ENCODE measurements at regions not wholly inside any gene's neighbourhood (a gene's known extent, or its start where the extent isn't known, plus 50 kb on each side); places are given as distances from the start of the nearest gene placed in this dataset.

- no peaks in the 10 kb centered on the region for H3K9me3 Mint-ChIP-seq (ENCODE audit: unreplicated experiment)
- H3K27ac Mint-ChIP-seq (ENCODE audit: unreplicated experiment), result no peak overlapping the region
Observed at GRCh38 chr6:15074806-15075205, 171.1 kb upstream of the JARID2 start.

GRCh38 chr6:15076565-15076964 is 169.3 kb upstream of the JARID2 start:
- H3K9me3 Mint-ChIP-seq (ENCODE audit: unreplicated experiment), result no peaks in the 10 kb centered on the region
- H3K27ac Mint-ChIP-seq (ENCODE audit: unreplicated experiment), result no peak overlapping the region
- no peak for DNase-seq (ENCODE audit: extremely low spot score, unreplicated experiment)
- peaks cover 3% of the 10 kb centered on the region for H3K27me3 Mint-ChIP-seq (ENCODE audit: unreplicated experiment)
- TF ChIP-seq CTCF (IDR thresholded peaks at IDR 0.05), result no peak
- H3K4me1 Mint-ChIP-seq (ENCODE audit: unreplicated experiment), result no peaks in the 10 kb centered on the region
- H3K4me3 Mint-ChIP-seq (ENCODE audit: unreplicated experiment), result no peak overlapping the region
- H3K36me3 Mint-ChIP-seq (ENCODE audit: unreplicated experiment), result no peaks in the 10 kb centered on the region

More at GRCh38 chr6:15074806-15075205, 171.1 kb upstream of the JARID2 start:
- no peaks in the 10 kb centered on the region for H3K4me1 Mint-ChIP-seq (ENCODE audit: unreplicated experiment)
- no peak for DNase-seq (ENCODE audit: extremely low spot score, unreplicated experiment)
- H3K36me3 Mint-ChIP-seq (ENCODE audit: unreplicated experiment), result no peaks in the 10 kb centered on the region
- peaks cover 3% of the 10 kb centered on the region for H3K27me3 Mint-ChIP-seq (ENCODE audit: unreplicated experiment)
- TF ChIP-seq CTCF (IDR thresholded peaks at IDR 0.05), result no peak
- no peak overlapping the region for H3K4me3 Mint-ChIP-seq (ENCODE audit: unreplicated experiment)

GRCh38 chr6:15077006-15077405 is 168.9 kb upstream of the JARID2 start:
- DNase-seq (ENCODE audit: extremely low spot score, unreplicated experiment), result no peak
- Mint-ChIP-seq H3K27me3 (ENCODE audit: unreplicated experiment) (peaks cover 3% of the 10 kb centered on the region), H3K4me1 (ENCODE audit: unreplicated experiment) (no peaks in the 10 kb centered on the region), H3K4me3 (ENCODE audit: unreplicated experiment) (no peak overlapping the region), H3K9me3 (ENCODE audit: unreplicated experiment) (no peaks in the 10 kb centered on the region), H3K27ac (ENCODE audit: unreplicated experiment) (no peak overlapping the region), H3K36me3 (ENCODE audit: unreplicated experiment) (no peaks in the 10 kb centered on the region)
- TF ChIP-seq CTCF (IDR thresholded peaks at IDR 0.05), result no peak

GRCh38 chr6:15077961-15078360 is 167.9 kb upstream of the JARID2 start:
- no peaks in the 10 kb centered on the region for H3K36me3 Mint-ChIP-seq (ENCODE audit: unreplicated experiment)
- no peak overlapping the region for H3K27ac Mint-ChIP-seq (ENCODE audit: unreplicated experiment)
- H3K4me3 Mint-ChIP-seq (ENCODE audit: unreplicated experiment), result no peak overlapping the region
- no peak for DNase-seq (ENCODE audit: extremely low spot score, unreplicated experiment)
- TF ChIP-seq CTCF (IDR thresholded peaks at IDR 0.05), result no peak
- H3K9me3 Mint-ChIP-seq (ENCODE audit: unreplicated experiment), result no peaks in the 10 kb centered on the region
- no peaks in the 10 kb centered on the region for H3K4me1 Mint-ChIP-seq (ENCODE audit: unreplicated experiment)
- H3K27me3 Mint-ChIP-seq (ENCODE audit: unreplicated experiment), result peaks cover 3% of the 10 kb centered on the region

- no peak overlapping the region for H3K27ac Mint-ChIP-seq (ENCODE audit: unreplicated experiment)
- no peak for TF ChIP-seq CTCF (IDR thresholded peaks at IDR 0.05)
- H3K4me1 Mint-ChIP-seq (ENCODE audit: unreplicated experiment), result no peaks in the 10 kb centered on the region
- no peaks in the 10 kb centered on the region for H3K36me3 Mint-ChIP-seq (ENCODE audit: unreplicated experiment)
- DNase-seq (ENCODE audit: extremely low spot score, unreplicated experiment), result no peak
- H3K27me3 Mint-ChIP-seq (ENCODE audit: unreplicated experiment), result peaks cover 3% of the 10 kb centered on the region
- no peaks in the 10 kb centered on the region for H3K9me3 Mint-ChIP-seq (ENCODE audit: unreplicated experiment)
- no peak overlapping the region for H3K4me3 Mint-ChIP-seq (ENCODE audit: unreplicated experiment)
Observed at GRCh38 chr6:15079288-15079817, 166.5 kb upstream of the JARID2 start.

Measured in osteocyte (in vitro differentiated cells).